GM12874 (cell line): ENCODE measurements at regions not wholly inside any gene's neighbourhood (a gene's known extent, or its start where the extent isn't known, plus 50 kb on each side); places are given as distances from the start of the nearest gene placed in this dataset.

Experiments
- CTCF ChIP-seq: IDR thresholded peaks from 2 replicates; pipeline ENCODE4 v1.5.1; 2011; ENCODE audit warnings: low read depth, mild to moderate bottlenecking, control low read depth, low read length, moderate library complexity; ENCODE audit not compliant: insufficient read depth

- TF ChIP-seq CTCF = no peak
Measured at GRCh38 chr18:55147791-55148190, 188.5 kb upstream of the CCDC68 start.

GRCh38 chr18:55144193-55144930 lies 185.1 kb upstream of the CCDC68 start:
- no peak for TF ChIP-seq CTCF

GRCh38 chr18:55142410-55142809 lies 183.1 kb upstream of the CCDC68 start:
- TF ChIP-seq CTCF = no peak

DNA sequence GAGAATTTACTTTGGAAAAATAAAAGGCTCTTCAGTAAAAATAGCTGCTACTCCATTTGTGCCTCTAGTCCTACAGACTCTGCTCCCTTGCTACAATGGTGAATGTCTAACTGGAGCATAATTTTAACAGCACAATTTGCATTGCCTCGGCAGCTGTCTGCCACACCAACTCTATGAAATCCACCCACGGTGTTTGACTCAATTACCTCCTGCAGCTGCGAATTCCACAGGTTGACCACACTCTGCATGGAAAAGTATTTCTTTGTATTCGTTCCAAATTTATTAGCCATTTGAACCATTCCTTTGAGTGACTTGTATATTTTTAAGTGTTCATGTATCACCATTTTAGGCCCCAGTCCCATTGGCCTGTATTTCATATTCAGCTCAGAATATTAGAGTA lies 182.1 kb upstream of the CCDC68 start:
- no peak for TF ChIP-seq CTCF

DNA sequence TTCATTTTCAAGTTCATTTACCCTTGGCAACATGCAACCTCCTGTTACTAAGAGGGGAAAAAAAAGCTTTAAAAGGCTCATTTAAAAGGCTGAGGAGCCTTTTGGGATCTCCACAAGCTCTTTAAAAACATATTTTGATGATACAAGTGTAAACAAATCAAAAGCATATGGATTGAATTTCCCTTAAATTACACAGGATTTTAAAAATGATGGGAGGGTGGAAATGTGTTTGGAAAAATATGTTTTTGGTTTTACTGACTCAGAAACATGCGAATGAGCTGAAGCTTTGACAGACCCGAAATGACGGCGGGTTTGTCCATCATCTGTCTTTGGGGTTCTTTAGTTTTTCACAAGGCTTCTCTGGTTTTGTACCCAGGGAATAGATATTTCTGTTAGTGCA lies 180.6 kb upstream of the CCDC68 start:
- TF ChIP-seq CTCF = no peak

DNA sequence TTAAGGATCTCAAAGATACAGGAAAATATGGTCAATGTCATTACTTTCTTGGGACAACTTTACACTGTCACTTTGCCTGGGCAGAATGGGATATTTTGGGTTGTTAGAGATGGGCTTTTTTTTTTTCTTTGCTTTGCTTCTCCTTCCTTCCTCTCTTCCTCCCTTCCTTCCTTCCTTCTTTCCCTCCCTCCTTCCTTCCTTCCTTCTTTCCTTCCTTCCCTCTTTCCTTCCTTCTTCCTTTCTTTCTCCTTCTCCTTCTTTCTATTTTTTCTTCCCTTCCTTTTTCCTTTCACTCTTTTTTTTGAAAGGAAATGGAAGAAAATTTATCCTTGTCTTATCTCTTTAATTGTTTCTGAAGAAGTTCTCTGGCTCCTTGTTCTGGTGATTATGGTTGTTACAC lies 180.0 kb upstream of the CCDC68 start:
- no peak for TF ChIP-seq CTCF

GRCh38 chr18:55138401-55138800 lies 179.1 kb upstream of the CCDC68 start:
- TF ChIP-seq CTCF = no peak
